PC-3 (cell line): ENCODE measurements at regions not wholly inside any gene's neighbourhood (a gene's known extent, or its start where the extent isn't known, plus 50 kb on each side); places are given as distances from the start of the nearest gene placed in this dataset.

Source experiments
- ATAC-seq: fragments of 200-7000 bp; cut with Tn5 transposase; 2 replicates; pipeline ENCODE4 v1.9.1; 2020; ENCODE audit warnings: mild to moderate bottlenecking, moderate library complexity
- BruUV-seq: library from RNA; stranded (reverse); fragments of 400-500 nt; replicated peaks from 2 replicates; lab custom pipeline; 2021; lab: Mats Ljungman, UMichigan
- CTCF ChIA-PET: fragments of 300-600 bp; sonication (Branson Sonifier 250); formaldehyde crosslinking; loops from one replicate; lab custom pipeline; 2022; ENCODE audit warnings: antibody characterized with exemption; lab: Charles Lee
- POLR2A ChIA-PET: fragments of 300-600 bp; sonication (Branson Sonifier 250); formaldehyde crosslinking; loops from one replicate; lab custom pipeline; 2022; ENCODE audit warnings: antibody characterized with exemption; ENCODE audit not compliant: unreplicated experiment; lab: Charles Lee
- DNase-seq: peaks from one replicate; pipeline ENCODE4 v3.0.0-alpha.2; 2015
- H2AFZ ChIP-seq: fragments of 300-600 bp; sonication (generic); 2 replicates; pipeline ENCODE4 v1.6.0; 2016; ENCODE audit warnings: antibody characterized with exemption, low read length
- H3F3A ChIP-seq: fragments of 300-600 bp; sonication (generic); one replicate; pipeline ENCODE4 v1.6.0; 2017; ENCODE audit warnings: antibody characterized with exemption, low read length, control low read depth, mild to moderate bottlenecking; ENCODE audit not compliant: unreplicated experiment
- H3K27ac ChIP-seq: fragments of 300-600 bp; sonication (generic); 2 replicates; pipeline ENCODE4 v1.5.1; 2016; ENCODE audit warnings: mild to moderate bottlenecking, low read length
- H3K27me3 ChIP-seq: fragments of 300-600 bp; sonication (generic); 2 replicates; pipeline ENCODE4 v1.6.1; 2016; ENCODE audit warnings: low read length, mixed read lengths
- H3K36me3 ChIP-seq: fragments of 300-600 bp; sonication (generic); 2 replicates; pipeline ENCODE4 v1.6.1; 2016; ENCODE audit warnings: low read depth, mixed run types, low read length, mixed read lengths
- H3K4me1 ChIP-seq: fragments of 300-600 bp; sonication (generic); 2 replicates; pipeline ENCODE4 v1.5.1; 2016; ENCODE audit warnings: low read length; ENCODE audit not compliant: insufficient read depth
- H3K4me2 ChIP-seq: fragments of 300-600 bp; sonication (generic); 2 replicates; pipeline ENCODE4 v1.6.0; 2016; ENCODE audit warnings: low read length
- H3K4me3 ChIP-seq: fragments of 300-600 bp; sonication (generic); 2 replicates; pipeline ENCODE4 v1.5.1; 2016; ENCODE audit warnings: mild to moderate bottlenecking, low read length, mixed read lengths
- H3K79me2 ChIP-seq: fragments of 300-600 bp; sonication (generic); 2 replicates; pipeline ENCODE4 v1.6.1; 2017; ENCODE audit warnings: low read length, mixed read lengths
- H3K9ac ChIP-seq: fragments of 300-600 bp; sonication (generic); 2 replicates; pipeline ENCODE4 v1.6.0; 2016; ENCODE audit warnings: mild to moderate bottlenecking, low read length
- H3K9me2 ChIP-seq: fragments of 300-600 bp; sonication (generic); replicated peaks from 2 replicates; pipeline ENCODE4 v1.6.1; 2016; ENCODE audit warnings: mixed run types, low read length, mixed read lengths
- H3K9me3 ChIP-seq: fragments of 300-600 bp; sonication (generic); 2 replicates; pipeline ENCODE4 v1.6.1; 2016; ENCODE audit warnings: low read length, mixed read lengths
- H4K20me1 ChIP-seq: fragments of 300-600 bp; sonication (generic); 2 replicates; pipeline ENCODE4 v1.6.1; 2016; ENCODE audit warnings: low read length, mixed read lengths
- EZH2 ChIP-seq: fragments of 300-600 bp; sonication (generic); IDR thresholded peaks from one replicate; pipeline ENCODE4 v1.6.1; 2017; ENCODE audit warnings: antibody characterized with exemption, mild to moderate bottlenecking, low read length; ENCODE audit not compliant: unreplicated experiment
- EZH2phosphoT487 ChIP-seq: fragments of 300-600 bp; sonication (generic); IDR thresholded peaks from 2 replicates; pipeline ENCODE4 v1.6.1; 2018; ENCODE audit warnings: mild to moderate bottlenecking, antibody characterized with exemption, low read length, borderline replicate concordance
- intact Hi-C: fragments of 100-400 bp; cut with micrococcal nuclease; formaldehyde crosslinking; loops from 2 replicates; pipeline ENCODE4 v1.9.0; 2023
- TF ChIP-seq, protein P1 (sequence below): fragments of 300-600 bp; sonication (generic); conservative IDR thresholded peaks from 2 replicates; pipeline ENCODE4 v1.5.1; 2017; ENCODE audit warnings: antibody characterized with exemption, low read depth, mild to moderate bottlenecking, low read length

DNA sequence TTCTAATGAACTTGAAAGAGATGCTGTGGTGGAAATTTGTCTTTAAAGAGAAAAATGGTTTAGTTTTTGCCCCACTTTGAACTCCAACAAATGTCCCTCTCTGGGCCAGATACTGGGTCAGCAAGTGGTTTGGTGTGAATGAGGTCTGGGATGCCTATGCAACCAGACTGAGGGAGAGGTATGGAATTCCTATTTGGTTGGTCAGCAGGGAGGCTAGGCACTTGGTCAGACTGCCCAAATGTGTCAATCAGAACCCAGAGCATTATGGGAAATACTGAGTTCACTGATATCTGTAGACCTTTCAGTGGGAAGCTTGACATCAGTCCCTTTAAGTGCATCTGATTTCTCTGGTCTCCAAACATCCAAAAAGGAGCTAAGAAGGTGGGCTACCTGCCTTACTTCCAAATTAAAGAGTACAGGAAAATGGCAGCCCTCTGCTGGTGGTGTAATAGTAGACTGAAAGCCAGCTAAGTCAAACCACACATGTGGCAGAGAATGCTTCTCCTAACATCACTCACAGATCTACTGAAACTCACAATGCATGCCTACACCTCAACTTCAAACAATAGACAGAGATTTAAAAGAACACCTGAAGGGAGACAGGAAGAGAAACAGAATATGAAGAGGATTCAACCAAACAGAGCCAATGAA lies 510.1 kb downstream of the PLA2G4A start:
- H3K9me2 ChIP-seq = no peaks in the 10 kb centered on the region
- TF ChIP-seq, protein P1, sequence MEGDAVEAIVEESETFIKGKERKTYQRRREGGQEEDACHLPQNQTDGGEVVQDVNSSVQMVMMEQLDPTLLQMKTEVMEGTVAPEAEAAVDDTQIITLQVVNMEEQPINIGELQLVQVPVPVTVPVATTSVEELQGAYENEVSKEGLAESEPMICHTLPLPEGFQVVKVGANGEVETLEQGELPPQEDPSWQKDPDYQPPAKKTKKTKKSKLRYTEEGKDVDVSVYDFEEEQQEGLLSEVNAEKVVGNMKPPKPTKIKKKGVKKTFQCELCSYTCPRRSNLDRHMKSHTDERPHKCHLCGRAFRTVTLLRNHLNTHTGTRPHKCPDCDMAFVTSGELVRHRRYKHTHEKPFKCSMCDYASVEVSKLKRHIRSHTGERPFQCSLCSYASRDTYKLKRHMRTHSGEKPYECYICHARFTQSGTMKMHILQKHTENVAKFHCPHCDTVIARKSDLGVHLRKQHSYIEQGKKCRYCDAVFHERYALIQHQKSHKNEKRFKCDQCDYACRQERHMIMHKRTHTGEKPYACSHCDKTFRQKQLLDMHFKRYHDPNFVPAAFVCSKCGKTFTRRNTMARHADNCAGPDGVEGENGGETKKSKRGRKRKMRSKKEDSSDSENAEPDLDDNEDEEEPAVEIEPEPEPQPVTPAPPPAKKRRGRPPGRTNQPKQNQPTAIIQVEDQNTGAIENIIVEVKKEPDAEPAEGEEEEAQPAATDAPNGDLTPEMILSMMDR = 0 out of 2 replicates have a peak, but pooled peaks have one; percentile 14
- no peak for TF ChIP-seq EZH2
- CTCF ChIA-PET = no interaction called here
- H3F3A ChIP-seq = no peaks in the 10 kb centered on the region
- no peaks in the 10 kb centered on the region for H3K27me3 ChIP-seq
- no peaks in the 10 kb centered on the region for H3K4me1 ChIP-seq
- DNase-seq = no peak
- H2AFZ ChIP-seq = no peak overlapping the region
- H3K4me3 ChIP-seq = no peak overlapping the region
- H3K36me3 ChIP-seq = no peaks in the 10 kb centered on the region
- no peaks in the 10 kb centered on the region for H4K20me1 ChIP-seq
- no peak overlapping the region for H3K9ac ChIP-seq
- H3K27ac ChIP-seq = no peak overlapping the region
- no peaks in the 10 kb centered on the region for H3K79me2 ChIP-seq
- intact Hi-C loops = no loop called here
- no peak overlapping the region for H3K4me2 ChIP-seq
- ATAC-seq = no peak
- POLR2A ChIA-PET = no interaction called here
- no peaks in the 10 kb centered on the region for H3K9me3 ChIP-seq
- BruUV-seq = no TSS peak

DNA sequence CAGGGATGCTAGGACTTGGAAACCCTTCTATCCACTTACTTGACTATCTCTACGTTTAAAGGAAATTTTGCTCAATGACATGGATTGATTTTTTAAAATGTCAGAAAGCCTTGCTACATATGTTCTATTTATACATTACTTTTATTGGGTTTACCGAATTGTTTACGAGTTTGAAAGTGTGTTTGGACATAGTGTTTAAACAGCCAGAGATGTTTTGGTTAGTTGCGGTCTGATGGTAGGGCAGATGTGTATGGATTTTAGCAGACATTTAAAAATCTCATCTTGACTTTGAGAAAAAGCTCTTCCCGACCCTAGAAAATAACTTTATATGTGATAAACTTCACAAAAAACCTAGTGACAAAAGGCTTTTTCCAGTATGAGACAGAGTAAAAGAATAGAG lies 513.7 kb downstream of the PLA2G4A start:
- intact Hi-C loops = no loop called here
- Histone ChIP-seq H3K9me2 (no peaks in the 10 kb centered on the region), H2AFZ (no peak overlapping the region), H4K20me1 (no peaks in the 10 kb centered on the region), H3K4me2 (no peak overlapping the region), H3K27ac (no peak overlapping the region), H3F3A (no peaks in the 10 kb centered on the region), H3K4me1 (no peaks in the 10 kb centered on the region), H3K79me2 (no peaks in the 10 kb centered on the region), H3K9me3 (no peaks in the 10 kb centered on the region), H3K4me3 (no peak overlapping the region), H3K36me3 (no peaks in the 10 kb centered on the region), H3K27me3 (no peaks in the 10 kb centered on the region), H3K9ac (no peak overlapping the region)
- POLR2A ChIA-PET = no interaction called here
- no TSS peak for BruUV-seq
- TF ChIP-seq, protein P1 = no peak
- TF ChIP-seq EZH2phosphoT487 (no peak), EZH2 (no peak)
- ATAC-seq (no peak), DNase-seq (no peak)
- CTCF ChIA-PET = no interaction called here

DNA sequence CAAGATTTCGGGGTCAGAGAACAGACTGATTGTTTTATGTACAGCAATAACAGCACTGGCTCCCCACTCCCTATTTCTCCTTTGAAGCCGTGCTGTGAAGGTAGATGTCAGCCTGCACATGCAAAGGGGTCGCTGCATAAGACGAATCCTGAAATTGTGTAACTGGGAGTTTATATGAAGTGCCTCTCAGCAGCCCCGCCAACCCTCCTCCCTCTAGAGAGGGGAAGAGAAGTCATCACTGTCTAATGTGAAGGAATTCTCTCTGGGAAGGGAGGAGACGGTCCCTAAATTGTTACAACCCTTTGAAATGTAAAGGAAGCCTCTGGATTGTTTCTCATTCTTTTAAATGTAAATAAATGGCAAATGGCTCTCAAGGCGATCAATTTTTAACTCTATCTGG lies 545.3 kb downstream of the PLA2G4A start:
- DNase-seq = no peak
- H3K79me2 ChIP-seq = no peaks in the 10 kb centered on the region
- no peaks in the 10 kb centered on the region for H4K20me1 ChIP-seq
- BruUV-seq = no TSS peak
- H3F3A ChIP-seq = no peaks in the 10 kb centered on the region
- H3K9ac ChIP-seq = no peak overlapping the region
- H3K9me2 ChIP-seq = no peaks in the 10 kb centered on the region
- H3K9me3 ChIP-seq = no peaks in the 10 kb centered on the region
- no peaks in the 10 kb centered on the region for H3K36me3 ChIP-seq
- POLR2A ChIA-PET = no interaction called here
- no peak overlapping the region for H2AFZ ChIP-seq
- H3K4me3 ChIP-seq = no peak overlapping the region
- H3K27me3 ChIP-seq = no peaks in the 10 kb centered on the region
- H3K27ac ChIP-seq = no peak overlapping the region
- no peak for ATAC-seq
- TF ChIP-seq, protein P1 = no peak
- TF ChIP-seq EZH2 (no peak), EZH2phosphoT487 (no peak)
- intact Hi-C loops = no loop called here
- H3K4me1 ChIP-seq = no peaks in the 10 kb centered on the region
- CTCF ChIA-PET = no interaction called here
- H3K4me2 ChIP-seq = no peak overlapping the region
